ENCODE measurements at regions not wholly inside any gene's neighbourhood (a gene's known extent, or its start where the extent isn't known, plus 50 kb on each side); places are given as distances from the start of the nearest gene placed in this dataset.

DNA sequence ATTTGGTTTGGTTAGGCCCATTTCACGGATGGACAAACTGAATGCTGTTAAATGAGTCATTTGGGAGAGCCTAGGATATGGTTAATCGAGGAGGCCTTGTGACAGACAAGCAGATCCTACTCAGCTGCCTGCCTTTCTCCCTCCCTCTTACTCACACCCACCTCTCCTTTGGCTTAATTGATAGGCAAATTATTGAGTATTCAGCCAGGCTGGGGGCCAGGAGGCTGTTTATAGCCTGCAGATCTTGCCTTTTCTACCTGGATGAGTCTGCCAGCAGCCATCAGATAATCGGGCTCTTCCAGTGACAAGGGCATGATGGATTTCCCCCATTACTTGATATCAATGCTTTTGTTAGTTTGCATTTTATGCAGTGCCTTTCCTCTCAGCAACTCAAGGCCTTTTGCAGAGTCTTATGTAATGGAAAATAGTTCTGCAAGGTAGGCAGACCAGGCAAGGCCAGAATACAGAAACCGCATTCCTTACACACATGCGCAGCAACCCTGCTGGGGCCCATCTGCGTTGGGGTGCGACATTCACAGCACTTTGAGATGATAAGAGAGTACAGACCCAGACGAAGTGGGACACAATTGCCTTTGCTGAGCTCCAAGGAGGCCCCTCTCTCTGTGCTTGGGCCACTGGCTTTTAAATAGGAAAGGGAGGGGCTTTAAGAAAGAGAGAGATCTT is 96.2 kb upstream of the ATP6AP2 start:
- DNase-seq: no peak

DNA sequence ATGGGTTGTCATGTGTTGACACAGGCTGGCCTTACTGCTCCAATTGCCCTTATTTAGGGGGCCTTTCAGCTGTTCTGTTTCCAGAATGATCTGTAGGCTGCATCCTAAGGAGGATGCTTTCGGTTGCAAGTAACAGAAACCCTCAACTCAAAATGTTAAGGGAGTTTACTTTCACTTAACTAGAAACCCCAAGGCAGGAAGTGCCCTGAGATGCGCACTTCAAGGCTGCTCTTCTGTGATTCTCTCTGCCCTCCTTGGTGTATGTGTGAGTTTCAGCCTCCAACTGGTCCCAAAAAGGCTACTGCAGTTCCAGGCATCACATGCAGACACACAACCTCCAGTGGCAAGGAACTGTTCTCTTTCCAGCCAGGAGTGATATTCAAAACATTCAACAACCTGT is 97.3 kb upstream of the ATP6AP2 start:
- no peak for DNase-seq

DNA sequence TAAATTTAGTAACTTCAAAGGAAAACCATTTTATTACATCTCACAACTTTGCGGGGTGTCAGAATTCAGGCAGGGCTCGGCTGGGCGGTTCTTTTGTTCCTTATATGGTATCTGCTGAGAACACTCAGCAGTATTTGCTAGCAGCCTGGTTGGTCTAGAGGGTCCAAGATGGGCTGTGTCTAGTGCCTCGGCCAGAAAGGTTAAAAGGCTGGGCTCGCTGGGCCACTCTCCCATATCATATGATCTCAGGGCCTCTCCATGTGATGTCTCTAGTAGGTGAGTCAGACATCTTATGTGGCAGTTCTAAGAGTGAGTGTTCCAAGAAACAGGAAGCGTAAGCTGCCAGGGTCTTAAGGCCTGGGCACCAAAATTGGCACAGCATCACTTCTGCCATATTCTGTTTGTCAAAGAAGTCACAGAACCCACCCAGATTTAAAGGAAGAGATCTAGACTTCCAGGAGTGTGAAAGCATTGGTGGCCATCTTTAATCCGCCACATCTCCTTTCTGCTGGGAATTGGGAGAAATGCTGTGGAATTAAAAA is 100.9 kb upstream of the ATP6AP2 start:
- DNase-seq: no peak

DNA sequence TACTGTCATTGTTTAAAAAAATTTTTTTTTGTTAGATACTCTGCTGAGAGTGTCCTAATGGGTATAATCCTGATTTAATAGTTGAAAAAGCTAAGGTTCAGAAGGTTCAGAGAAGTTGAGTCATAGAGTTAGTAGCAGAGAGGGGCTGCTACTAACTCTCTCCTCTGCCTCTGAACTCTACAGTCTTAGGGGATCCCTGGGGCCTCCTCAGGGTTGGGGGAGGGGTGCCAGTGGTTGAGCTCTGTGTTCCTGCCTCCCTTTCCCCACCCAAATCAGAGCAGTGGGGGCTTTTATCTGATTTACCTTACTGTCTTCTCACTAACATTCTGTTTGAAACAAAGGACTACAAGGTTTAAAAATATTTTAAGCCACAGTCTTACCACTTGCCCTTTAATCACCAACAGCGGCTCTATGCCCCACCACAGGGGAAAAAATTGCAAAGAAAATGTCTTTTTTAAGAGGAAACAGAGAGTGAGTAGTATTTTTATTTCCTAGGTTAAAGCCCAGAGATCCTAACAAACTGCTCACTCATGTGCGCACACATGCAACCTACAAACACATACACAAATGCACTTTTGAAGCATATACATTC is 102.2 kb upstream of the ATP6AP2 start:
- no peak for DNase-seq

DNA sequence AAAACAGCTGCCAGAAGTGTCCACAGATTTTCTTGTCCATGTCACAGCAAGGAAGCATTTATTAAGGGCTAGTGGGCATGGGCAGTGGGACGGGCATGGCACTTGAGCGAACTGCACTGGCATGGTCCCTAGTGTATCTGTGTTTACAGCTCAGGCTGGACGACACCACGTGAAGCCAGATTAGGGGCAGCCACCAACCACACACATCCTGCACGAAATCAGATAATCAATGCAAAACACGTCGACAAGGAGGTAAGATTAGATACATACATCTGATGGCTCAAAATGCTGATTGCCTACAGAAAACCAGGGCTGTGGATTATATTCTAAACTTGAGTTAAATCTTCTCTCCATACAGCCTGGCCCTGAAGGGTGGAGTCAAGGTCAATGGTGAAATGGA is 103.8 kb upstream of the ATP6AP2 start:
- no peak for DNase-seq

DNA sequence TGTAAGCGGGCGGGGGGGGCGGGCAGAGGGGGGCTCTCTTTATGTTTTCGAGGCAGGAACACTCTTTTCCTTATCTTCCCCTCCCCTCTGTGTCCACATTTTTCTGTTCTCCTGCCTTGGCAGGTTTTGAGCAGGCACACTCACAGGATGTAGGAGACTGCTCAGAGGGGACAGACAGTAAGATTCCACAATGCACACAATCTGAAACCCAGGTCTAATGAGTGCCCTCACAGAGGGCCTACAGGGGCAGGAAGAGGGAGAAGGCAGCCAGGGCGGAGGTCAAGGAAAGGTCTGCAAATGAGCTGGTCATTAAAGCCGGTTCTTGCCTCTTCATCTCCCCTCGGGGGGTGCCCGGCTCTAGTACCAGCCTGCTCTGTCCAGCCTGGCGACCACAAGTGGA is 106.1 kb upstream of the ATP6AP2 start:
- DNase-seq: no peak

DNA sequence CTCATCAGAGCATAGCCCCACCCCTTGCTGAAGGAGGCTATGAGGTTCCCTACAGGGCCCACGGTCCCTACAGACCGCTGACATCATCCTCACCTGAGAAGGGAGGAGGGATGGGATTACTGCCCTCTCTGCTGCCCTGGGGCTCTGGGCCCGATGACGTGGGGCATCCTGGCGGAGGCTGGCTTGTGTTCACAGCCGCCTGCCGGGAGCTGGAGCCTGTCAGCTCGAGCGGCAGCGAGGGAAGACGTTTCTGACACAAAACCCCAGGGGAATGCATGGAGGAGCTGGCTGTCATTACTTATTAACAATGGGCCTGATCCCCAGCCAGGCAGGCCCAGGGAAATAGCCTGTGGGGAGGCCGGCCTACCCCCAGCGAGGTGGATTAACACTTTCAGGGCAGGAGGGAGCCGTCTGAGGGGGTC is 106.6 kb upstream of the ATP6AP2 start:
- DNase-seq: no peak

DNA sequence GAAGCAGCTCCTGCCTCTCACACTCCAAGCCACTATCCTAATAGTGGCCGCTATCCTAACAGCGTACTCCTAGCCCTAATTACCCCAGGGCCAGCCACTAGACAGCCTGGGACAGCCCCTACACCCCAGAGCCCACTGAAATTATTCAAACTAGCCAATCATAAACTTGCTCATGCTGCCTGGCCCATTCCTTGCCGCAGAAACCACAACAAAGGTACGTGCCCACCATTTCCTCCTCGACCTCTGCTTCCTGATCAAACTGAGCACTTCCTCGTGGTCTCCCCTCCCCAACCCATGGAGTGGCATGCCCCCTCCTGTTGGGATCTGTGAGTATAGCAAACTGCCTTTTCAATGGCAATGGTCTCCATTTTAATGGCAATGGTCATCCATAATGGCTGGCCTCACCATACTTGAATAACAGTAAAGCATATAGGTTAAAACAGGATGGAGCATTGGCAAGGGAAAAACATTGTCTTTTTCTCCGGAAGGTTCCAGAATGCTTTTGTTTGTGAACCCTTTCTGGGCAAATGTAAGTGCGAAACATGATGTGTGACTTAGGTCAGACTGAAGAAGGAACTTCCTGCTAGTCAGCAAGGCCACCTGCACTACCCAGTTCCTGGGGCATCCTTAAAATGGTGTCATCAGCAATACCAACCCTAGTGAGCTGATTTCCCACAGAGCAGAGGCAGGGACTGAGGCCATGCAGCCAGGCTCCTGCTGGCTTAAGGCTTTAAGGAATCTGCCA is 107.1 kb upstream of the ATP6AP2 start:
- peak; percentile 3 for DNase-seq

DNA sequence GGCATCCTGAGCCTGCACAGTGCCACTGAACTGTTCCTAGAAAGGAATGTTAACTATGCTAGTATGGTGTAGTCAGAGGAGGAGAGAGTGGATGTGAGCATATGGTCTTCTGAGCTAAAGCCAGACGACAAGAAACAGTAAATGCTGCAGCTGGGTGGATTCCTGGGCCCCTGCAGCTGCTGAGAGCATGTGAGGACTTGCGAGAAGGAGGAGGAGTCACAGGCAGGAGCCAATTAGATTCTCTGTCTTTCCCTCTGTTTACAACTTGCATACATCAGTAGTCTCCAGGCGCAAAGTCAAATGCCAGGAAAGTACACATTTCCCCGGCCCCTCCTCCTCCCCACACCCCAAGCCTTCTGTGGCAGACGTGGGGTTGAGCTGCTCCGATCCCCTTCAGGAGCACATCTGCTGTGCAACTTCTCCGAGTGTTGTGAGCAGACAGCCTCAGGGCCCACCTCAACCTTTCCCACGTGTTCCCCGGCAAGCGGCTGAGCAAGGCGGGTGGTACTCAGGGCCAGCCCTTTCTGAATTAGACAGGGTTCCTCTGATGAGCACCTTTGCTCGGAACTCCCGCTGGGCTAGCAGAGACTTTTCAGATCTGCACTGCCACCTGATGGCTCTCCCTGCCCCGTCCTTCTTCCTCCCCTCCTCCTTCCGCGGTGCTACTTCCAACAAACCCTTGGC is 108.7 kb upstream of the ATP6AP2 start:
- DNase-seq: peak; percentile 12

DNA sequence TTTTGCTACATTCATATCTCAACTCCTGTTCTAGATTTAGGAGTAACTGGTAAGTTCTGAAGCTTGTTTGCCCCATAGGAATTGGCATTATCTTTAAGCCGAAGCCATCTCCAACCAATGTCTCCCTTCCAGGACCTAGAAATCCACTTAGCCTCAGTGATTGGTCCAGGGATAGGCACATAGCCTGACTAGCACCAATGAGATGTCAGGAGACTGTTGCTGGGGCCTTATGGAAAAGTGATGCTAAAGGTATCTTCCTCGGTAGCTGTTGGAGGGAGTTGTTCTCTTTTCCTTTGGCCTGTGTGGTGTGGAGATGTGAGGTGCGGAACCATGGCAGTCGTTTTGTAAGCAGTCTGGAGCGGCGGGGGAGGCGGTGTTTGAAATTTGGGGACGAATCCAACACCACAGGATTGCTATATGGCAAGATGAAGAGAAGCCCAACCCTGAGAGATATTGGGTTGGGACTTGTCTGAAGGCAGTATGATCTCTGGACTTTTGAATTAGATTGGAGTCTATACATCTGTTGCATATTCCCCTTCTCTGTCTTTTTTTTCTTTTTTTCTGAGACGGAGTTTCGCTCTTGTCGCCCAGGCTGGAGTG is 109.8 kb upstream of the ATP6AP2 start:
- no peak for DNase-seq

DNA sequence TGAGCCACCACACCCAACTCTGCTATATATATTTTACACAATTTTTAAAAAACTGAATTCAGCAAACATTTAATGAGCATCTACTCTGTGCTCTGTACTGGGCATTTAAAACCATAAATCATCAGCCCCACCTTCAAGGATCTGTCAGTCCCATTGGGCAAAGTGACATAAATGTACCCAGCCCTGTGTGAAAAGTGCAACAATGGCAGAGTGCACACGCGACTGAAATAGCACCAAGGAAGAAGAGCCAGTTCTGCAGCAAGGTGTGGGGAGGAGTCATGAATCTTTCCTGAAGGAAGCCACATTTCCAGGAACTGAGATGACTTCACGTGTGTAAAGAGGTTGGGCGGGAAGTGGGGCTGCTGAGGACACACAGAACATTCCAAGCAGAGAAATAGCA is 111.5 kb upstream of the ATP6AP2 start:
- DNase-seq: no peak

DNA sequence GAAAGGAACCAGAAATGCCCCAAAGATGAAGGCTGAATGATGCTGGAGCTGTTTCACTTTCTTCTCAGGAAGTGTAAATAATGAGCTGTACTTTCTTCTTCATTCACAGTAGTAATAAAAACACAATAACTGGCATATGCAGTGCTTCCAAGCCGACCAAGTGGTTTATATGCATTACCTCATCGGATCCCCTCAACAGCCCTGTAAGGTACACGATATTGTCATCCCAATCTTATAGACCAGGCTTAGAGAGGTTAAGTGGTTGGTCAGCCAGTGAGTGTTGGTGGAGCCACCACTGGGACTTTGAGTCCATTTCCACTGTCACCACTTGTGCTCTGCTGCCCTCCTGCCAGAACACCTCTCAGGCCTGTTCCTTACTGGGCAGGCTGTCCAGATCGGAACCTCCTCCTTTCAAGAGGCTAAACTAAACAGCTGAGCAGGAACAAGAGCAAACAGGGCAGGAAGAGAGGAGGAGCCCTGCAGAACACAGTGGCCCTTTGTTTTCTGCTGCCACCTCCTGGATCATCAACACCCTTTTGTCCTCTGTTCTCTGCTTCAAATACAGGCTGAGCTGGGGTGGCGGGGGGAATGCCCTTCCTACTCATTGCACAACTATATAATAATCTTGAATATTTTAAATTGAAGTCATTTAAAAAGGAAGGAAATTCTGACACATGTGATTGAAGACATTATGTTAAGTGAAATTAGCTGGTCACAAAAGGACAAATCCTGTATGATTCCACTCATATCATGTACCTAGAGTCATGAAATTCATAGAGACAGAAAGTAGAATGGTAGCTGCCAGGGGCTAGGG is 112.5 kb upstream of the ATP6AP2 start:
- peak; percentile 47 for DNase-seq

DNA sequence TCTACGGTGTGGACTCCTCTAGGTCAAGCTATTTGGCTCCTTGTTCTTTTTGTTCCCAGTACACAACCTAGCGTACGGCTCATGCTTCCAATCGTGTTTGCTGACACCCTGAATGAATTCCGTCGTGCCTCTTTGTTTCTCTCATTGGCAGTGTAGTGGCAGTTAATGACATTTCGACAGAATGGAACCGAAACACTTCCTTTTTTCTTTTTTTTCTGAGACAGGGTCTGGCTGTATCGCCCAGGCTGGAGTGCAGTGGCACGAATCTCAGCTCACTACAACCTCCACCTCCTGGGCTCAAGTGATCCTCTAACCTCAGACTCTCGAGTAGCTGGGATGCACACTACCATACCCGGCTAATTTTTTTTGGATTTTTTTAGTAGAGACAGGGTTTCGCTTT is 113.3 kb upstream of the ATP6AP2 start:
- DNase-seq: no peak

DNA sequence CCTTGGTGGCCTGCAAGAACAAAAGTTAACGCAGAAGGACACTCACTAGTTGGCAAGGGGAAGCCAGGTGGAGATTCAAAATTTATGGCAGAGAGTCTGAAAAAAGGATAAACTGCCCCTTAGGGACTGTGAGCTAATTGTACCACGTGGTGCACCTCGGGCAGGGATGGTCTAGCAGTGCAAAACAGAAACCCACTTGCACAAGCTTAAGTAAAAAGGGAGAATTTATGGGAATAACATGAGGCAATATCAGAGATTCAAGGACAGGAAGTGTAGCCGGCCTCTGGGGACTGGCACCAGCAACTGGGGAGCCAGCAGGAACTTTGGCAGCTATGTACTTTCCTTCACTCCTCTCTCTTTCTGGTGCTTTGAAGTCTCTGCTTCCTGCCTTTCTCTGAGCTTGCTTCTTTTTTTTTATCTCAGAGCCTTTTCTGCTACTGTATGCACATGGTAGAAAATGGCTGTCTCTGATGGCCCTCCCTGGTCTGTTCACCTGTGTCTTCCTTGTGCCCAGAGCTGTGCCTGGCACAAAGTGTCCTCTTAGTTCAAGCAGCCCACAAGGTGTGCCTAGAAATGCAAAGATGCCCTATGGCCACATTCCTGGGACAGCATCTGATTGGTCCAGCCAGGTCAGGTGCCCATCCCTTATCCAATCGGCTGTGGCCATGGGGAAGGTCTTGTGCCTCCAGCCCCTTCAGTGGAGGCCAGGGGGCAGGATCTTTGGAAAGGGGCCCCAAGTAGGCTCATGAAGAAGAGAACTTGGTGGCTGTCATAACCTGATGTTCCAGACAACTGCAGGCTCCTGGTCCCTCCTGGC is 114.8 kb upstream of the ATP6AP2 start:
- DNase-seq: no peak

DNA sequence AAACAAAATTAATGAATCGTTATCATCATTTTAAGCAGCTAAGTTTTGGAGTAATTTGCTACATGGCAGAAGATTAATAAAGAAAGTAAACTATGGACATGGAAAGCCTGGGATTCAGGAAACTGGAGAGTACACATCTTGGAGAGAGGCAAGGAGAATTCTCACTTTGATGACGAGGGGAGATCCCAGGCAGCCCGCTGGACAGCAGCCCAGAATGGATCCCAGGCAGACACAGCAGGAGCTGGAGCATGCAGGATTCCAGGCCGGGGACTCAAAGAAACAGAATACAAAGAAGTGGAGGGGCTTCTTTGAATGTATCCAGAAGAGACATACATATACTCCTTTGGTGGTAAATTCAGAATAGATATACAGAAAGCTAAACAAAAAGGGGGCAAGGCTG is 118.0 kb upstream of the ATP6AP2 start:
- no peak for DNase-seq

DNA sequence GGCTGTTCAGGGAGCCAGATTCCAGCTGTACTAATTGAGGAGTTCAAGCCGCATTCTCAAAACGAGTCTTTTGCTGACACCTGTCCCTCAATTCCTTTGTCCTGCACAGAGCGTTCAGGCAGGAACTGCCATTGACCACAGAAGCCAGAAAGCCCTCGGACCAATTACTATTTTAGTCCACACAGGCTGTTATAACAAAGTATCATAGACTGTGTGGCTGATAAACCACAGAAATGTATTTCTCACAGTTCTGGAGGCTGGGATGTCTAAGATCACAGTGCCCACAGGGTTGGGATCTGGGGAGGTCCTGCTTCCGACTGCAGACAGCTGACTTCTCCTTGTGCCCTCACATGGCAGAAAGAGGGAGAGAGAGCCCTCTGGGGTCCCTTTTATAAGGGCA is 119.8 kb upstream of the ATP6AP2 start:
- DNase-seq: no peak

DNA sequence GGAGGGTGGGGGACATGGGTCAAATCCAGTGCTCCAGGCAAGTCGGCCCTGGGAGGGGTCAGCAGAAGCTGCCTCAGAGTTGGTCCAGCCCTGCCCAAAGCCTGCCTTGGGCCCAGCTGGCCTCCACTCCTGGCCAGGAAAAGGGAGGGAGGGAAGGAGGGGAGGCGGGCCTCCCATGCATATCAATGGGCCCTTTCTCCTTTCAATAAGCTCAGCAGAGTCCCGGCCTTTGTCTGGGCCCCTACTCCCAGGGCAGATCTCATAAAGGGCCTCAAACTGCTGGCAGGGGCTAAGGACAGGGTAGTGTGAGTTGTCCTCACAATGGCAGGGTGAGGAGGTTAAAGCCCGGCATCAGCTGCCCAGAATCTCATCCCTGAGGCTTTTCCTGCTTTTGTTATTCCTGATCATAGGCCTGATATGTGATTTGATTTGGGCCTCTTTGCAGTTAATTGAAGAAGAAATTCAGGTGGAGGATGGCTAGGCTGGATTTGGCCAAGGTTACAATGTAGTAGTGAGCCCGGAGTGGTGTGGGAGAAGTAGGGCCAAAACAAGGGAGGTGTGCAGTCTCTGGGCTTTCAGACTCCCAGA is 121.1 kb upstream of the ATP6AP2 start:
- DNase-seq: no peak

DNA sequence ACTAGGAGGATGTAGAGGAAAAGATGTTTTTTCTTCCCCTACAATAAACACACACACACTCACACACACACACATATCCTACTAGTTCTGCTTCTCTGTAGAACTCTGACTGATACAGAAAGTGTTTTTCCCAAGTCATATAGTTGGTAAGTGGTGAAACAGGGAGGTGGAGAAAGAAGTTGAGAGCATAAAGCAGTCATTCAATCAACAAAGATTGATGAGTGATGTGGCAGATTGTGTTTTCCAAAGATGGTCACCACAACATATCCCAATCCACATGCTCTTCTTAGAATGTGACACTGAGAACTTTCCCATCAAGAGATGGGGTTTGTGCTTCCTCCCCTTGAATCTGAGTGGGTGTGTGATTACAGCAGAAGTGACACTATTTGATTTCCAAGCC is 123.4 kb upstream of the ATP6AP2 start:
- no peak for DNase-seq

DNA sequence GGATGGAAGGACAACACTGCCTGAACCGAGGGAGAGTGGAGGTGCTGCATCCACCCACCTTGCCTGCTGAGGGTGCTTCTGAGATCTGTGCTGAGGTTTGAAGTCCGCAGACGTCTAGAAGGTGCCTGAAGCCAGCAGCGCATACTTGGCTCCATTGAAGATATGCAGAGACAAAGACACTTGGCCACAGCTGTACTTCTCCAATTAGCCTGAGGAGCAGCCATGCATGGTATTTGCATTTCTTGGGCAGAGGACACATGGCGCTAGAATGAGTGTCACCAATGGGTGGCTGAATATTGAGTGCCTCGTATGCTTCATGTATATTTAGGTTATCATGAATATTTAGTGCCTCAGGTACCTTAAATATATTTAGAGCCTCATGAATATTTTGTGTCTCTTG is 128.7 kb upstream of the ATP6AP2 start:
- no peak for DNase-seq

DNA sequence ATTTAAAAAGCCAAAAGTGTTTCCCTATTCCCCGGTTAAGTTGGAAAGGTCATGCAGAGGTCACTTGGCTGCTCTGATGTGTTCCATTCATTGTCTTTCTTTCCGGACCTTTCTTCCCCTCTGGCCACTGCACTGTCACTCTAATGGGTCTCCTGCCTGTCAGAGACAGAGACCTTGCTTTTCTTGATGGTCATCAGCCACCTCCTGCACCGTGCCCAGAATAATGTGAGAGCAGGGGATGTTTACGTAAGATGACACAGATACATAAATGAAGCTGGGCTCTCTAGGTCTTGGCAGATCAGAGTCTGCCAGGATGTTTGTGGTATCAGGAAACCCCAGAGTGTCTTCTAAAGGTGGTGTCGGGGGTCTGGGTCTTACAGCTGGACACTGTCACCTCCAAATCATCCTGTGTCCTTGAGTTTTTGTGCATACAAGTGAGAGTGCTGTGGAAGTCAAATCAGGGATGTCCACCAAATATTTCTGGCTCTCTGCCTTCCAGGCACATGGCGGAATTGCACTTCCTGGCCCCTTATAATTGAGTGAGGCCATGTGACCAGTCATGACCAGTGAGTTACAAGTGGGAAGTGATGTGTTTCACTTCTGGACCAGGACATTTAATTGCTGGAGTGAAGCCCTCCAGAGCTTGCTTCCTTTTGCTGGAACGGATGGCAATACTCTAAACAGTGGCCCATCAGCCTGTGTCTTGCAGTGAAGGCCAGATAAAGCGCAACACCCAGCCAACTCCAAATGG is 130.6 kb upstream of the ATP6AP2 start:
- no peak for DNase-seq
